C1 segment of cervical spinal cord (tissue), 14 donors: ENCODE measurements at regions not wholly inside any gene's neighbourhood (a gene's known extent, or its start where the extent isn't known, plus 50 kb on each side); places are given as distances from the start of the nearest gene placed in this dataset.

ENCODE experiments used
- DNase-seq, 14 donors: peaks; one replicate each; lab custom pipeline; 2025; lab: John Stamatoyannopoulos, UW

DNA sequence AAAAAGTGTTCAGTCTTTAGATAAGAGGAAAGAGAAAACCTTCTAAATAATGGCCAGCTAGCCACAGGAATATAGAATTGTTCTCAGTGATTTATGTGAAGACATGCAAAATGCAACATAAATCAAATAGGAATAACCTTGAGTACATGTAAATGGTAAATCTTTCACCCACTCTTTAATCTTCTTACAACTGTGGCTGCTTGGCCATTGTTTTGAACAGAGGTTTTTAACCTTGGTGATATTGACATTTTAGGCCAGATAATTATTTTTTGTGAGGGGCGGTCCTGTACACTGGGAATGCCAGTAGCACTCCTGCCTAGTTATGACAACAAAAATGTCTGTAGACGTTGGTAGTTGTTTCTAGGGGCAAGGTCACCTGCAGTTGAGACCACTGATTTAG, 479.9 kb upstream of the NOVA1 start:
- no peak for DNase-seq

- DNase-seq, result no peak
These were observed 480.4 kb upstream of the NOVA1 start for GRCh38 chr14:27078191-27078590.

- DNase-seq, result no peak
These were observed 481.9 kb upstream of the NOVA1 start for GRCh38 chr14:27079716-27080115.

DNA sequence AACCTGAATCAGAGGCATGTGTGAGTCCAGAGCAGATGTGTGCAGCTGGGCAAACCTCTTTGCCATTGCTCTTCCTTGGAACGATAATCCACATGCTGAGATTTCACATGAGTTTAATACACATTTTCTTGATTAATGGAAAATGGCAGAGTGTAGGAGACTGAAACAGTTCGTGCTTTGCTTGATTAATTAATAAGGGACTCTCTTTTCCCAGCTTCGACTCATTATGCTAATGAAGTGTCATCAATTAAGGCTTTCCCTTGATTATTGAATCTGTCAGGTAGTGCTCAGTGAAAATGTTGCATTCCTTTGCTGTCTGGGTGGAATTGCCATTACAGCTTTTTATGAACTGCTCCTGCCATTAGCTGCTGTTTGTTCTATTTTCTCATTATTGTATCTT, 487.7 kb upstream of the NOVA1 start:
- DNase-seq, result no peak

- no peak for DNase-seq
These were observed 492.9 kb upstream of the NOVA1 start for GRCh38 chr14:27090716-27091115.

- DNase-seq, result no peak
These were observed 494.1 kb upstream of the NOVA1 start for GRCh38 chr14:27091973-27092372.

GRCh38 chr14:27096091-27096490, 498.3 kb upstream of the NOVA1 start:
- no peak for DNase-seq

DNA sequence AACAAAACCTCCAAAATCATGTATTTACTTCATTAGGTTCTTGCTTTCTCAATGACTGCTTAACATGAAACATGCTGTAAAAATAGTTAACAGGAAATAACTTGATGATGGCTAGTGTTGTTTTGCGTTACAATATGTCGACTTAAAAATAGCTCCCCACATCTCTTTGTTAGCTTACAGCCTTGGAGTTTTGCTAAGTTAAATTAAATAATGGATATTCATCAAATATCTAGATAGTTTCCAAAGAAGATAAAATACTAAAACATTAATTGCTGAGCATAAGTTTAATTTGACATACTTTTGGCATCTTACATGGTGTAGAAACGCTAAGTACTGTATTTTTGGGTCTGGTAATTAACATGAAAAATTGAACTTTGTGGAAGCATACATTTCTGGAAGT, 500.6 kb upstream of the NOVA1 start:
- DNase-seq, result no peak

DNA sequence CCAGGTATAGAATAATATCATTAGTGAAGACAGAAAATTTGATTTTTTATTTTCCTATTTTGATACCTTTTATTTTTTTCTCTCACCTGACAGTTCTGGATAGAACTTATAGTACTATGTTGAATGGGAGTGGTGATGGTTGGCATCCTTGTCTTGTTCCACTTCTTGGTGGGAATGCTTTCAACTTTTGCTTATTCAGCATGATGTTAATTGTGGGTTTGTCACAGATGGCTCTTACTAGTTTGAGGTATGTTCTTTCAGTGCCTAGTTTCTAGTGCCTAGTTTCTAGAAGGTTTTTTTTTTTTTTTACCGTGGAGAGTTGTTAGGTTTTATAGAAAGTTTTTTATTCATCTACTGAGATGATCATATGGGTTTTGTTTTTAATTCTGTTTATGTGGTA, 516.3 kb upstream of the NOVA1 start:
- DNase-seq, result no peak

GRCh38 chr14:27123162-27123561, 525.3 kb upstream of the NOVA1 start:
- no peak for DNase-seq

DNA sequence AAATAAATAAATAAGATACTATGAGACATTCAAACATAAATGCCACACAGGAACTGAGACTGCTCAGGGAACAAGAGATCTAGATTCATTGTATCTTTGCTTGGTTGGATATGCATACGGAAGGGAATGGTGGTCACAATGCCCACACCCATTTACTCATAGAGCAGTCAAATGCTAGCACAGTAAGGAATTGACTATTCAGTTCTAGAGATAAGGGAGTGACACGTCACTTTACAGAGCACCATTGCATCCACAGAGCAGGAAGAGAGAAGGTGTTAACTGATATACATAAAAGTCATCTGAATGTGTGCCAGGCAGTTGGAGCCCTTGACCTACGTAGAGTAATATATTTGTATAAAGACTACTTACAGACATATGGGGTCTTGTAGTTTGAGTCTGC, 530.0 kb upstream of the NOVA1 start:
- DNase-seq, result no peak

DNA sequence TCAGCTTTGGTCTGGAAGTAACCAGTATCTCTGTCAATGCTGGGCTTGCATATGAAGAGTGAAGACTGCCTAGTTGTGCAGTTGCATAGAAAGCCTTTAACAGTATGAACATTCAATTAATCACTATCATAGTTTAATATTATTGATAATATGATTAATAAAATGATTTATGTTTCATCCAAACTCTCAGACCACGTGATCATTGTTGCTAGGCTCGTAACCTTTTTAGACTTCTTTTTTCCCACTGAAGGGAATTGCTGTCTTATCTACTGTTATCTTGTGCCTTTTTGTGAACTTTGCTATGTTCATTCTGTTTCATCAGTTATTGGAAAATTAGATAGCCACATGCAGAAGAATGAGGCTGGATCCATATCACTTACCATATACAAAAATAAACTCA, 536.4 kb upstream of the NOVA1 start:
- no peak for DNase-seq

- DNase-seq, result no peak
These were observed 547.3 kb upstream of the NOVA1 start for GRCh38 chr14:27145170-27145569.

DNA sequence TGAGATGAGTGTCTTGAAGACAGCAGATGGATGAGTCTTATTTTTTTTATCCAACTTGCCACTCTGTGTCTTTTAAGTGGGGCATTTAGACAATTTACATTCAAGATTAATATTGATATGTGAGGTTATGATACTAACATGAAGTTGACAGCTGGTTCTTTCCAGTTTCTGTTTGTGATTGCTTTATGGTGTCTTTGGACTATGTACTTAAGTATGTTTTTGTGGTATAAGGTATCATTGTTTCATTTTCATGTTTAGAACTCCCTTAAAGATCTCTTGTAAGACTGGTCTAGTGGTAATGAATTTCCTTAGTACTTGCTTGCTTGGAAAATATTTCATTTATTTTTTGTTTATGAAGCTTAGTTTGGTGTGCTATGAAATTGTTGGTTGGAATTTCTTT, 550.3 kb upstream of the NOVA1 start:
- DNase-seq, result no peak

DNA sequence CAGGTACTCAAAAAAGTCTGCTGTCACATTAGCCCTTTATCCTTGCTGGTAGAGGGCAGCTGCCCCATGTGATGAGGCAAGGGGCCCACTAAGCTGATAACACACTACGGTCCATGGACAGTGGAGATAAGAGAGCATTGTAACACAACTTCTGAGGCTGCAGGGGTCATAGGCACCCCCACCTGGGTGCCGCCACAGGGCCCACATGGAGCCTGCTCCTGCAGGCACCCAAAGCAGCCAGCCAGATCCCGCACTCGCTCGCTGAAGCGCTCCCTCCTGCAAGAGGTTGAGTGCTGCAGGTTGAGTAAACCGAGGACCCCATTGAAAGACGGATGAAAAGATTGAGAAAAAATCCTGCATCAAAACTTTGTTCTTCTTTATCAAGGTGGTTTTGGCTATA, 566.3 kb upstream of the NOVA1 start:
- DNase-seq, result no peak

DNA sequence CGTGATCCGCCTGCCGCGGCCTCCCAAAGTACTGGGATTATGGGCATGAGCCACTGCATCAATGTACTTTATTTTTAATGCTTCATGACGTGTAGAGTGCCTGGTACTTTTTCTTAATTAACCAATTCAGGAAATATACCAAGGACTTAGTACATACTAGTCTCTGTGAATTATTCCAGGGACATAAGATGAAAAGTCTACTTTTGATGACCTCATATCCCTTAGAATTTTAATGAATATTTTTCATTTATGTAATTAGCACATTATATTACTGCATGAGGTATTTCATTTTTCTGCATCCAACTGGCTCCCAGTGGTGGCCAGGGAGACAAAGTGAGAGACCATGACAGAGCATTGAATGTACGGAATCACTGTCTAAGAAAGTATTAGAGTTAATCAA, 577.7 kb upstream of the NOVA1 start:
- DNase-seq, result no peak

DNA sequence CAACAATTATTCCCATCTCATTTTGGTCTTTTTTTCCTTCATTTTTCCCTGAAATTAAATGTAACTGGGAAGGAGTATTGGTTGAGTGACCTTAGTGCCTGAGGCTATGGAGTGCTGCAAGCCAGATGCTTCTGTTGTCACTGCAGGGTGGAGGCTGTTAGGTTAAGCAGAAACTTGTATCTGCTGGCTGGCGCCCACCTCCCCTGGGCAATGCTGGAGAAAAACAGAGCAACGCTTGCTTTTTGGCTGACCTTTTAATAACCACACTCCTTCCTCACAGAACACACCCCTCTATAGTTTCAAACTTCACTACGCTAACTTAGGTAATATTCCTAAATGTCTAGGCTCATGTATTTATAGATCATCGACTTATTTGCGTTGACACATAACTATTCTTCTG, 583.5 kb upstream of the NOVA1 start:
- DNase-seq, result no peak

DNA sequence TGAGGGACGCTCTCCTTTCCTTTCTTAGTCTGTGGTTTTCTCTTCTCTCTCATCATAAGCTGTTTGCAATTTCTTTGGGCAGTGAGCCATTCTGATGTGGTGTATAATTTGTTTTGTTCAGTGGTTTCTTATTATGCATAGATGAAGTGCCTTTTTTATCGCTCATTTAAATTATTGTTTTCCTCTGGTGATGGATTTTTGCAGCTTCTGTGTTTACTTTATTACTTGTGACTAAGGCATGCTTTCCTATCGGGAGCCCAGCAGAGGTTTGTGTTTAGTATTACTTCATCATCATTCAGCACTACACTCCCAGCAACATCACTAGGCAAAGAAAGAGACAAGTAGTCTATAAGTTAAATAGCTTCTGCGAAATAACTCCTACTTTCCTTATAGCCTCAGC, 586.6 kb upstream of the NOVA1 start:
- no peak for DNase-seq

DNA sequence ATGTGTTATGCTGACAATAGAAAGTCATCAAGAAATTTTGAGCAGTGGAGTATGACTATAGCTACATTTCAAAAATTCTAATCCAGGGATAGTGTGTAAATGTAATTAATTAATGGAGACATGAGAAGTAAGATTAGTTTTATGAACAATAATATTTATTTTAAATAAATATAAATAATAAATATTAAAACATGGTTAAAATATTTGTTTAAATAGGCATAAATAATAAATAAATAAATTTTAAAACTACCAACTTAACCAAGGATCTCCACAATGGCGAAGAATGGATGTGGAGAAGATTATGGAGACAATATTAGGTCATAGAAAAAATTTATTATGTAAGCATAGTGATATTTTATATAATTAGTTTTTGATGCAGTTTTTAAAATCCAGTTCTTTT, 588.2 kb upstream of the NOVA1 start:
- no peak for DNase-seq

- DNase-seq, result no peak
These were observed 589.3 kb upstream of the NOVA1 start for GRCh38 chr14:27187136-27187535.

- DNase-seq, result no peak
These were observed 592.5 kb upstream of the NOVA1 start for GRCh38 chr14:27190296-27190695.

DNA sequence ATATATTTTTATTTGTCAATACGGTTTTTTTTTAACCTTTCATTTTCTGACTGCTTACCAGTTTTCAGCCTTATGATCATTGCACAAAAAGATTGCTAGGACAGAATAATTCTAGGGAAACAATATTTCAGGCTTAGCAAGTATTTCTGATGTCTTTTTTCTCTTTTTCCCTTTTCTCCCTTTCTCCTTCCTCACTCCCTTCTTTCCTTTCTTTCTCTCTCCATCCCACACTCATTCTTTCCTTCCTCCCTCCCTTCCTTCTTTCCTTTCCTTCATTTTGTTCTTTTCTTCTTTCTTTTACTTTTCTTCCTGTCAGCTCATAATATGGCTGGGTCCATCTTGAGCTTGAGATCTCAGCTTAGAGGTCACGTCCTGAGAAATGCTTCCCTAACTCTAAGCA, 601.4 kb upstream of the NOVA1 start:
- DNase-seq, result no peak

DNA sequence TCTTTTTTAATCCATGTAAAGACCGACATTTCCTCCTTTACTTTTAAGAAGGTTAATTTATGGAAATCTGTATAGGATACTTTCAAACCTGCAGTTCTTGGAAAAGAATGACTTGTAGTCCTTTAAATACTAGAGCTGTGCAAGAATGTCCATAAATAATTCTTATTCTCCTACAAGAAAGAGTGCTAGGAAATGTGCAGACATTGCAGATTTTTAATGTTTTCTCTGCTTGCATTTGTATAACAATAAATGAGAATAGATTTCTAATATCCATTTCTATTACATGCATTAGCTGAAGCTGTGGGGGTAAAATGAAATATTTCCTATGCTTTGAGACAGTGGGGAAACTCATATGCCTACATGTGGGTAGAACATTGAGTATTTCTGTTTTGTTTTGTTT, 607.2 kb upstream of the NOVA1 start:
- no peak for DNase-seq

DNA sequence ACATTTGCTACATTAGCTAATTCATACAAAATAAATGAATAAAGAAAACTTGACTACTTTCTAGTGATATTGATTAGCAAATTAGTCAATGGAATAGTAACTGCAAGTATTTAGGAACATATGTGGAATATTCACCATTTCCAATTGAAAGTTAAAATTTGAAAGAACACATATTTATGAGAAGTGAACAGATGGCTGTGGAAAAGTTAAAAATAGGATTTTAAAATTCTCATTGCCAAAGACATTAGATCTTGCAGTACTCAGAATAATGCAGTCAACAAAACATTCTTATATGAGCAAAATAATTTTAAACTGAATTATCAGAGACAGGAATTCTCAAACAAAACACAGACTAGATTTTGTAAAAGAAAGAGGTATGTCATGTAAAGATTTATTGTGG, 613.9 kb upstream of the NOVA1 start:
- DNase-seq, result no peak

DNA sequence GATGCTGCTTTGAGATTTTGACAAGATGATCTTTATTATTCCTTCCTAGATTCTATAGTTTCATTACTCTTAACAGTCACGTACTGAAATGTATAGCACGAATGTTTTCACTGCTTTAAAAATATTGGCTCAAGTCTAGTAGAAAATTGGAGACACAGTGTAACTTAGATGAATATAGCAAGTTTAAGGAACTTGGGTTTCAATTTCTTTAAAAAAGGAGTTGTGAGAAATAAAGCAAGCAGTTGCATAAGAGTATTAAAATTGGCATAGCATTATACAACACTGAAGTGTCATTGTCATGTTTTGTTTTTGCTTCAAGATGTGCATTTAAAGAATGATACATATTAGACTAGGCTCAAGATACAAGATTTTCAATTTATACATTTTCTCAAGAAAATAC, 624.8 kb upstream of the NOVA1 start:
- no peak for DNase-seq
